H1 (cell line): ENCODE measurements at regions not wholly inside any gene's neighbourhood (a gene's known extent, or its start where the extent isn't known, plus 50 kb on each side); places are given as distances from the start of the nearest gene placed in this dataset.

ENCODE experiments used
- CHD7 ChIP-seq: fragments of 300-600 bp; sonication (generic); IDR thresholded peaks from 2 replicates; pipeline ENCODE4 v1.7.1; 2012; ENCODE audit warnings: low read length, moderate library complexity, mild to moderate bottlenecking, inconsistent platforms; ENCODE audit not compliant: insufficient replicate concordance

GRCh38 chr2:7711167-7711566 is 794.0 kb downstream of the RNF144A start (continued):
- no peak for TF ChIP-seq CHD7
